Ovary (tissue), 7 donors: ENCODE measurements at regions not wholly inside any gene's neighbourhood (a gene's known extent, or its start where the extent isn't known, plus 50 kb on each side); places are given as distances from the start of the nearest gene placed in this dataset.

Experiments used
- DNase-seq, 5 donors: peaks; one replicate each; pipeline ENCODE4 v3.0.0-alpha.2; 2019 to 2020
- H3K27ac ChIP-seq, 2 donors: fragments of 200-600 bp; one replicate each; pipeline versions ENCODE4 v1.5.1 to v1.8.0; 2019 to 2022
- H3K27me3 ChIP-seq: fragments of 200-600 bp; one replicate; pipeline ENCODE4 v1.8.0; 2022
- H3K36me3 ChIP-seq: fragments of 200-600 bp; sonication (generic); one replicate; pipeline ENCODE4 v1.5.1; 2019
- H3K4me1 ChIP-seq: one replicate; pipeline ENCODE4 v1.8.1; 2013; ENCODE audit warnings: mild to moderate bottlenecking, moderate library complexity; ENCODE audit not compliant: insufficient read depth
- H3K4me3 ChIP-seq: fragments of 200-600 bp; sonication (generic); one replicate; pipeline ENCODE4 v1.5.1; 2017
- H3K9me3 ChIP-seq, 2 donors: fragments of 200-600 bp in 1 of 2; sonication (generic) in 1 of 2; one replicate each; pipeline versions ENCODE4 v1.5.1 to v1.8.1; 2013 to 2019; ENCODE audit warnings: mild to moderate bottlenecking in 1 of 2, moderate library complexity in 1 of 2
- EP300 ChIP-seq: sonication (generic); formaldehyde crosslinking; IDR thresholded peaks from one replicate; pipeline ENCODE4 v1.6.1; 2017; ENCODE audit warnings: antibody characterized with exemption
- POLR2A ChIP-seq: fragments of 450-650 bp; IDR thresholded peaks from one replicate; pipeline ENCODE4 v1.6.1; 2017; ENCODE audit warnings: antibody characterized with exemption, mild to moderate bottlenecking, moderate library complexity
- WGBS, 3 donors: extraction: QIAGEN DNeasy Blood & Tissue Kit in 1 of 3; methylation state at CpG; one replicate each; pipeline versions ENCODE4 v1.1.5 to v1.1.7; 2013 to 2017; 5-methylcytosine and 5-hydroxymethylcytosine counted together
- intact Hi-C, 4 donors: fragments of 100-400 bp; cut with DNase I; formaldehyde crosslinking; loops; one replicate each; pipeline versions ENCODE4 v1.11.0 to v1.15.1; 2022 to 2023
- TF ChIP-seq, protein P1 (sequence below), 3 donors: fragments of 450-650 bp in 2 of 3; fragments of 200-600 bp in 1 of 3; IDR thresholded peaks; one replicate each; pipeline versions ENCODE4 v1.5.1 to v1.8.0; 2016 to 2022; ENCODE audit warnings: antibody characterized with exemption in 3 of 3, mild to moderate bottlenecking in 1 of 3
- donor health status: DM: no; HTN: no; CAD: no; lungs with moderate emphysema.
- donor health status: DM: no; HTN: no; CAD: no.
- donor health status: Bipolar disorder and iron deficiency.
- donor health status: DM: no; HTN: no; CAD: no.
- donor health status: DM: yes; HTN: yes; CAD: no.

- H3K36me3 ChIP-seq = no peaks in the 10 kb centered on the region
Measured at GRCh38 chr6:80541181-80541580, 434.7 kb downstream of the BCKDHB start.

GRCh38 chr6:80540700-80541099 is 434.2 kb downstream of the BCKDHB start:
- DNase-seq = no peak
- intact Hi-C loops = no loop called here
- WGBS, 3 donors = 89 to 95% (median 90%) methylated on average over 1 of the region's 1 CpG
- H3K4me3 ChIP-seq = no peak overlapping the region
- no peak overlapping the region for H3K27ac ChIP-seq
- TF ChIP-seq EP300 = no peak
- no peaks in the 10 kb centered on the region for H3K36me3 ChIP-seq
- no peaks in the 10 kb centered on the region for H3K4me1 ChIP-seq
- H3K27me3 ChIP-seq = no peaks in the 10 kb centered on the region
- no peaks in the 10 kb centered on the region for H3K9me3 ChIP-seq

More at GRCh38 chr6:80541181-80541580, 434.7 kb downstream of the BCKDHB start:
- no peaks in the 10 kb centered on the region for H3K9me3 ChIP-seq
- no peak for TF ChIP-seq EP300
- TF ChIP-seq, protein P1, sequence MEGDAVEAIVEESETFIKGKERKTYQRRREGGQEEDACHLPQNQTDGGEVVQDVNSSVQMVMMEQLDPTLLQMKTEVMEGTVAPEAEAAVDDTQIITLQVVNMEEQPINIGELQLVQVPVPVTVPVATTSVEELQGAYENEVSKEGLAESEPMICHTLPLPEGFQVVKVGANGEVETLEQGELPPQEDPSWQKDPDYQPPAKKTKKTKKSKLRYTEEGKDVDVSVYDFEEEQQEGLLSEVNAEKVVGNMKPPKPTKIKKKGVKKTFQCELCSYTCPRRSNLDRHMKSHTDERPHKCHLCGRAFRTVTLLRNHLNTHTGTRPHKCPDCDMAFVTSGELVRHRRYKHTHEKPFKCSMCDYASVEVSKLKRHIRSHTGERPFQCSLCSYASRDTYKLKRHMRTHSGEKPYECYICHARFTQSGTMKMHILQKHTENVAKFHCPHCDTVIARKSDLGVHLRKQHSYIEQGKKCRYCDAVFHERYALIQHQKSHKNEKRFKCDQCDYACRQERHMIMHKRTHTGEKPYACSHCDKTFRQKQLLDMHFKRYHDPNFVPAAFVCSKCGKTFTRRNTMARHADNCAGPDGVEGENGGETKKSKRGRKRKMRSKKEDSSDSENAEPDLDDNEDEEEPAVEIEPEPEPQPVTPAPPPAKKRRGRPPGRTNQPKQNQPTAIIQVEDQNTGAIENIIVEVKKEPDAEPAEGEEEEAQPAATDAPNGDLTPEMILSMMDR (IDR thresholded peaks at IDR 0.05) = no peak
- TF ChIP-seq POLR2A = no peak
- no peak for DNase-seq
- H3K4me3 ChIP-seq = no peak overlapping the region
- intact Hi-C loops = no loop called here
- H3K27ac ChIP-seq = no peak overlapping the region
- no peaks in the 10 kb centered on the region for H3K4me1 ChIP-seq
- no peaks in the 10 kb centered on the region for H3K27me3 ChIP-seq

DNA sequence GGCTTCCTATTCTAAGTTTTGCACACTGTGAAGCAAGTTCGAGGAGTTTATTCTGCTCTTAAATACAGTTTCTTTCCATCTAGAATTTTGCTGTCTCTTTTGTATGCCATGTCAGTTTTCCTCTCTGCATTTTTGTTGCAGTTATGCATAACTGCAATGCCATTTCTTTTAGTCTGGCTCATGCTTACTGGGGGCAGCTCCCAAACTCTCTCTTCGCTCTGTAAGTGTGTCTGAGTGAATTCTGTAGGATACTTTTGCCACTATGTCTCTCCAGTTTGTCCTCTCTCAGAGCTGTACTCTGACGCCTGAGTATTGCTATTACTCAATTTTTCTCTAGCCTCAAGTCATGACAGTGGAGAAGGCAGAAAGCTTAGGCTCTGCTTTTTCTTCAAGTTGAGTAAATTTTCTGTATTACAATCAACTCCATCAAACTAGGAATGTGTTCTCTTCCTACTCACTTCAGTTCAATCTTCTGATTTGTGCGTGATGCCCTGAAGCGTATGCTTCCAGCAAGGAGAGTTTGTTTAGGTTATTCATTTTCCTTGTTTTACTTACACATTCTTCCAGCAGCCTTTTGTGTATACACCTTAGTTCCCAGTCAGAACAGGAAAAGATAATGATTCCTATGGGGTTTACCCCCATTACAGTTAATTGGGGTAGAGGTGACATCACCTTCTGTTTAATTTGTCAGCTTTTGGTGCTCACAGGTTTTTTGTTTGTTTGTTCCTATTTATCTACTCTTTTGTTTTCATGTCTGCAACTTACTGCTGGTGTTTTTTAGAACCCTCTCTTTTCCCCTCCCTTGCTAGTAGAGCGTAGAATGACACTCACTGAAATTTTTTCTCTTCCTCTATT is 430.9 kb downstream of the BCKDHB start:
- TF ChIP-seq POLR2A (no peak), EP300 (no peak)
- TF ChIP-seq, protein P1 (IDR thresholded peaks at IDR 0.05) = no peak
- Histone ChIP-seq H3K4me3 (no peak overlapping the region), H3K27me3 (no peaks in the 10 kb centered on the region), H3K4me1 (no peaks in the 10 kb centered on the region), H3K36me3 (no peaks in the 10 kb centered on the region), H3K27ac (no peak overlapping the region), H3K9me3 (no peaks in the 10 kb centered on the region)
- no peak for DNase-seq
- intact Hi-C loops = no loop called here
- WGBS, 3 donors = 87 to 91% (median 91%) methylated on average over 6 of the region's 6 CpGs

- TF ChIP-seq POLR2A (no peak), EP300 (no peak)
- TF ChIP-seq, protein P1 (IDR thresholded peaks at IDR 0.05) = no peak
- Histone ChIP-seq H3K27ac (no peak overlapping the region), H3K36me3 (no peaks in the 10 kb centered on the region), H3K4me1 (no peaks in the 10 kb centered on the region), H3K9me3 (no peaks in the 10 kb centered on the region), H3K4me3 (no peak overlapping the region), H3K27me3 (no peaks in the 10 kb centered on the region)
- intact Hi-C loops = no loop called here
- WGBS, 3 donors = 81 to 90% (median 88%) methylated on average over 1 of the region's 1 CpG
- DNase-seq = no peak
Measured at GRCh38 chr6:80535914-80536565, 429.6 kb downstream of the BCKDHB start.
